A549 (cell line): ENCODE measurements at regions not wholly inside any gene's neighbourhood (a gene's known extent, or its start where the extent isn't known, plus 50 kb on each side); places are given as distances from the start of the nearest gene placed in this dataset.

Experiments used
- ATAC-seq, 2 experiments: fragments of 200-7000 bp in 1 of 2; fragments of >200 bp in 1 of 2; cut with Nextera tagmentation in 1 of 2; cut with Tn5 transposase in 1 of 2; 3 replicates each; pipeline versions ENCODE4 v1.8.0 to v1.9.1; 2018 to 2020; ENCODE audit warnings: mild to moderate bottlenecking in 1 of 2, moderate library complexity in 1 of 2
- CTCF ChIA-PET: fragments of 300-600 bp; sonication (Branson Sonifier 250); formaldehyde crosslinking; extraction: SDS; loops from one replicate; lab custom pipeline; 2021; ENCODE audit warnings: antibody characterized with exemption, inconsistent platforms; lab: Yijun Ruan, JAX
- POLR2A ChIA-PET: fragments of 350-600 bp; formaldehyde crosslinking; extraction: SDS; loops from one replicate; lab custom pipeline; 2021; ENCODE audit warnings: antibody characterized with exemption, inconsistent platforms; lab: Yijun Ruan, JAX
- DNase-seq, 2 experiments: peaks; one replicate each; pipeline versions ENCODE4 v3.0.0 to v3.0.0-alpha.2; 2011 to 2016; ENCODE audit warnings: low read depth in 1 of 2, low spot score in 1 of 2
- FAIRE-seq: peaks from 2 replicates; lab custom pipeline; 2011; peaks lifted over from hg19 to GRCh38; lab: Jason Lieb, UNC
- H3K27ac ChIP-seq, 2 experiments: fragments of >200 bp; sonication (Bioruptor Twin); formaldehyde crosslinking; 3 replicates each; pipeline ENCODE4 v1.5.1; 2016 to 2017
- H3K4me1 ChIP-seq: fragments of >200 bp; sonication (Bioruptor Twin); formaldehyde crosslinking; 3 replicates; pipeline ENCODE4 v1.6.1; 2016
- H3K4me2 ChIP-seq: fragments of >200 bp; sonication (Bioruptor Twin); formaldehyde crosslinking; 3 replicates; pipeline ENCODE4 v1.6.1; 2016
- H3K4me3 ChIP-seq: fragments of >200 bp; sonication (Bioruptor Twin); formaldehyde crosslinking; 3 replicates; pipeline ENCODE4 v1.5.1; 2016
- H3K9me3 ChIP-seq: fragments of >200 bp; sonication (Bioruptor Twin); formaldehyde crosslinking; 3 replicates; pipeline ENCODE4 v1.6.1; 2016
- ATOH8 ChIP-seq: fragments of 250-450 bp; sonication (Bioruptor Pico); IDR thresholded peaks from 2 replicates; pipeline ENCODE4 v1.5.0; 2020; ENCODE audit warnings: low read depth, mild to moderate bottlenecking, moderate library complexity
- BCL3 ChIP-seq: fragments of >200 bp; sonication (Bioruptor Twin); formaldehyde crosslinking; IDR thresholded peaks from 3 replicates; pipeline ENCODE4 v1.6.1; 2016
- BHLHE40 ChIP-seq: IDR thresholded peaks from 2 replicates; pipeline ENCODE4 v1.6.1; 2012; ENCODE audit warnings: low read depth, low read length, inconsistent platforms
- CEBPB ChIP-seq, 2 experiments: fragments of >200 bp in 1 of 2; sonication (Bioruptor Twin) in 1 of 2; formaldehyde crosslinking in 1 of 2; IDR thresholded peaks; 2 replicates each; pipeline ENCODE4 v1.6.1; 2012 to 2016
- CTCF ChIP-seq: fragments of >200 bp; sonication (Bioruptor Twin); formaldehyde crosslinking; IDR thresholded peaks from 3 replicates; pipeline ENCODE4 v1.5.1; 2016
- ESRRA ChIP-seq: fragments of 150-350 bp; IDR thresholded peaks from 2 replicates; pipeline ENCODE4 v1.6.1; 2014; ENCODE audit warnings: mild to moderate bottlenecking, low read length, borderline replicate concordance
- GATA3 ChIP-seq: IDR thresholded peaks from 2 replicates; pipeline ENCODE4 v1.6.1; 2012; ENCODE audit warnings: borderline replicate concordance
- HDAC2 ChIP-seq: fragments of 200-600 bp; sonication (generic); IDR thresholded peaks from 2 replicates; pipeline ENCODE4 v1.6.1; 2016
- HES2 ChIP-seq: fragments of >200 bp; sonication (Bioruptor Twin); formaldehyde crosslinking; IDR thresholded peaks from 2 replicates; pipeline ENCODE4 v1.6.1; 2016
- HMGXB4 ChIP-seq: fragments of 250-450 bp; sonication (Bioruptor Pico); IDR thresholded peaks from 2 replicates; pipeline ENCODE4 v1.5.0; 2021; ENCODE audit warnings: mild to moderate bottlenecking, moderate library complexity, borderline replicate concordance
- HOXA7 ChIP-seq: fragments of 250-450 bp; sonication (Bioruptor Pico); IDR thresholded peaks from 2 replicates; pipeline ENCODE4 v1.5.0; 2020; ENCODE audit warnings: mild to moderate bottlenecking, moderate library complexity
- HOXB5 ChIP-seq: fragments of 250-450 bp; sonication (Bioruptor Pico); IDR thresholded peaks from 2 replicates; pipeline ENCODE4 v1.5.0; 2020; ENCODE audit warnings: mild to moderate bottlenecking, moderate library complexity
- KDM5A ChIP-seq: fragments of 200-600 bp; sonication (generic); IDR thresholded peaks from 2 replicates; pipeline ENCODE4 v1.6.1; 2016; ENCODE audit warnings: antibody characterized with exemption, mild to moderate bottlenecking
- MAZ ChIP-seq: fragments of 150-350 bp; IDR thresholded peaks from 2 replicates; pipeline ENCODE4 v1.6.1; 2014; ENCODE audit warnings: antibody characterized with exemption, low read depth, low read length, borderline replicate concordance
- NFE2L2 ChIP-seq: fragments of 150-350 bp; conservative IDR thresholded peaks from 2 replicates; pipeline ENCODE4 v1.6.1; 2014; ENCODE audit warnings: low read length
- POLR2AphosphoS2 ChIP-seq: conservative IDR thresholded peaks from 2 replicates; pipeline ENCODE4 v1.6.1; 2012; ENCODE audit warnings: low read length, improper control_type of control experiment, inconsistent platforms
- RARB ChIP-seq: fragments of 250-450 bp; sonication (Bioruptor Pico); IDR thresholded peaks from 2 replicates; pipeline ENCODE4 v1.8.0; 2021; ENCODE audit warnings: mild to moderate bottlenecking, moderate library complexity
- RCOR1 ChIP-seq: fragments of 150-350 bp; IDR thresholded peaks from 2 replicates; pipeline ENCODE4 v1.6.1; 2014; ENCODE audit warnings: antibody characterized with exemption, low read length, low read depth
- RNF2 ChIP-seq: fragments of 200-600 bp; sonication (generic); IDR thresholded peaks from 2 replicates; pipeline ENCODE4 v1.6.1; 2016; ENCODE audit warnings: low read depth, mild to moderate bottlenecking, antibody characterized with exemption, moderate library complexity, borderline replicate concordance
- SREBF2 ChIP-seq: fragments of 450-650 bp; IDR thresholded peaks from 2 replicates; pipeline ENCODE4 v1.6.1; 2014; ENCODE audit warnings: mild to moderate bottlenecking, moderate library complexity
- TP53 ChIP-seq: fragments of 250-450 bp; sonication (Bioruptor Pico); IDR thresholded peaks from 2 replicates; pipeline ENCODE4 v1.5.0; 2021; ENCODE audit warnings: mild to moderate bottlenecking, moderate library complexity
- ZC3H11A ChIP-seq: fragments of 450-650 bp; IDR thresholded peaks from 2 replicates; pipeline ENCODE4 v1.6.1; 2014; ENCODE audit warnings: antibody characterized with exemption, mild to moderate bottlenecking
- ZFP36 ChIP-seq: fragments of 450-650 bp; IDR thresholded peaks from 2 replicates; pipeline ENCODE4 v1.6.1; 2014; ENCODE audit warnings: borderline replicate concordance; ENCODE audit not compliant: partially characterized antibody
- ZSCAN20 ChIP-seq: fragments of 250-450 bp; sonication (Bioruptor Pico); IDR thresholded peaks from 2 replicates; pipeline ENCODE4 v1.8.0; 2022; ENCODE audit warnings: mild to moderate bottlenecking, moderate library complexity
- WGBS: methylation state at CpG from one replicate; pipeline ENCODE4 v1.1.6; 2017; ENCODE audit errors: missing lambda C conversion rate; 5-methylcytosine and 5-hydroxymethylcytosine counted together

GRCh38 chr2:767440-767839 is 90.2 kb upstream of the TMEM18 start:
- Histone ChIP-seq H3K27ac (no peak overlapping the region), H3K4me2 (no peak overlapping the region), H3K9me3 (no peaks in the 10 kb centered on the region), H3K4me1 (no peaks in the 10 kb centered on the region), H3K4me3 (no peak overlapping the region)
- WGBS = 53% methylated on average over 9 of the region's 9 CpGs
- DNase-seq = no peak
- TF ChIP-seq MAZ (no peak), ATOH8 (no peak), BCL3 (no peak), KDM5A (no peak)
- no peak for ATAC-seq
- CTCF ChIA-PET = no interaction called here
- FAIRE-seq = no peak
- POLR2A ChIA-PET = no interaction called here

GRCh38 chr2:766255-766654 is 89.0 kb upstream of the TMEM18 start:
- CTCF ChIA-PET = no interaction called here
- ATAC-seq (no peak), DNase-seq (no peak), FAIRE-seq (no peak)
- POLR2A ChIA-PET = no interaction called here
- H3K27ac ChIP-seq = no peak overlapping the region
- no peak overlapping the region for H3K4me3 ChIP-seq
- TF ChIP-seq ZSCAN20 (CRISPR knock-in tag) (no peak), RCOR1 (no peak), ZFP36 (no peak), GATA3 (no peak), BCL3 (no peak), BHLHE40 (no peak), NFE2L2 (no peak), RARB (no peak), HOXA7 (CRISPR knock-in tag) (no peak), ZC3H11A (no peak), ESRRA (no peak), CEBPB (IDR thresholded peaks at IDR 0.05) (no peak), TP53 (CRISPR knock-in tag) (no peak), HES2 (no peak)
- H3K4me1 ChIP-seq = no peaks in the 10 kb centered on the region
- no peaks in the 10 kb centered on the region for H3K9me3 ChIP-seq
- WGBS = 37% methylated on average over 13 of the region's 13 CpGs
- H3K4me2 ChIP-seq = no peak overlapping the region

GRCh38 chr2:765369-765768 is 88.2 kb upstream of the TMEM18 start:
- ChIA-PET CTCF (interaction anchor here (0.6 kb wide), 1 partner anchor 376 kb away, joined by 3 read pairs; no protein-coding TSS in a partner anchor), POLR2A (no interaction called here)
- Histone ChIP-seq H3K4me1 (no peaks in the 10 kb centered on the region), H3K4me3 (no peak overlapping the region), H3K27ac (no peak overlapping the region), H3K4me2 (no peak overlapping the region), H3K9me3 (no peaks in the 10 kb centered on the region)
- FAIRE-seq (no peak), DNase-seq (no peak), ATAC-seq (no peak)
- TF ChIP-seq RNF2 (no peak), CEBPB (IDR thresholded peaks at IDR 0.05) (no peak), HMGXB4 (CRISPR knock-in tag) (no peak), CTCF (no peak), HOXB5 (CRISPR knock-in tag) (no peak), HDAC2 (no peak), SREBF2 (no peak), POLR2AphosphoS2 (no peak), ATOH8 (no peak), TP53 (CRISPR knock-in tag) (no peak)
- WGBS = 84% methylated on average over 6 of the region's 6 CpGs
